H1 (cell line): ENCODE measurements at regions not wholly inside any gene's neighbourhood (a gene's known extent, or its start where the extent isn't known, plus 50 kb on each side); places are given as distances from the start of the nearest gene placed in this dataset.

Source experiments
- CTCF ChIA-PET: fragments of 300-600 bp; sonication (Branson Sonifier 250); formaldehyde crosslinking; loops from one replicate; lab custom pipeline; 2021; ENCODE audit not compliant: partially characterized antibody; lab: Charles Lee
- POLR2A ChIA-PET: fragments of 300-600 bp; sonication (Branson Sonifier 250); formaldehyde crosslinking; loops from one replicate; lab custom pipeline; 2021; ENCODE audit warnings: inconsistent platforms; ENCODE audit not compliant: partially characterized antibody; lab: Charles Lee
- DNase-seq, 2 experiments: peaks; one replicate each; pipeline versions ENCODE4 v3.0.0 to v3.0.0-alpha.2; 2010 to 2022; ENCODE audit warnings: low spot score in 2 of 2, low read depth in 1 of 2, mixed read lengths in 1 of 2
- FAIRE-seq: peaks from 2 replicates; lab custom pipeline; 2011; peaks lifted over from hg19 to GRCh38; lab: Jason Lieb, UNC
- H2AFZ ChIP-seq: 2 replicates; pipeline ENCODE4 v1.8.1; 2012; ENCODE audit warnings: low read length, inconsistent platforms
- H2AK5ac ChIP-seq: 2 replicates; pipeline ENCODE4 v1.6.1; 2013; ENCODE audit warnings: low read depth, low read length
- H2BK120ac ChIP-seq: replicated peaks from 2 replicates; pipeline ENCODE3; 2013; ENCODE audit warnings: low read depth, low read length, inconsistent platforms
- H2BK12ac ChIP-seq: 2 replicates; pipeline ENCODE4 v1.6.1; 2013; ENCODE audit warnings: low read depth, low read length
- H2BK15ac ChIP-seq: 2 replicates; pipeline ENCODE4 v1.6.1; 2013; ENCODE audit warnings: low read length
- H2BK20ac ChIP-seq: 2 replicates; pipeline ENCODE4 v1.6.1; 2013; ENCODE audit warnings: low read length
- H2BK5ac ChIP-seq: 2 replicates; pipeline ENCODE4 v1.6.1; 2013; ENCODE audit warnings: low read depth, low read length
- H3K14ac ChIP-seq: 2 replicates; pipeline ENCODE4 v1.6.1; 2013; ENCODE audit warnings: inconsistent platforms; ENCODE audit not compliant: insufficient read length
- H3K18ac ChIP-seq: 2 replicates; pipeline ENCODE4 v1.6.1; 2013; ENCODE audit warnings: low read length; ENCODE audit errors: extremely low read depth
- H3K23ac ChIP-seq: 2 replicates; pipeline ENCODE4 v1.6.1; 2013; ENCODE audit warnings: inconsistent platforms; ENCODE audit not compliant: insufficient read length
- H3K23me2 ChIP-seq: 2 replicates; pipeline ENCODE4 v1.6.1; 2013; ENCODE audit warnings: low read depth, low read length
- H3K27ac ChIP-seq: 2 replicates; pipeline ENCODE4 v1.6.1; 2011; ENCODE audit warnings: low read depth, low read length, inconsistent platforms
- H3K27me3 ChIP-seq, 4 experiments: replicated peaks in 1 of 4; 1 replicate in 1 of 4; 2 replicates in 3 of 4; pipeline versions ENCODE4 v1.6.1 to v1.8.1; 2011 to 2013; ENCODE audit warnings: low read length in 3 of 4, mild to moderate bottlenecking in 3 of 4, inconsistent platforms in 2 of 4, mixed read lengths in 2 of 4, moderate library complexity in 1 of 4; ENCODE audit not compliant: control insufficient read depth in 3 of 4, insufficient read depth in 3 of 4; ENCODE audit errors: extremely low read depth in 1 of 4
- H3K36me3 ChIP-seq, 4 experiments: 2 replicates each; pipeline versions ENCODE4 v1.6.1 to v1.8.1; 2011 to 2013; ENCODE audit warnings: mild to moderate bottlenecking in 4 of 4, low read length in 3 of 4, moderate library complexity in 2 of 4, control low read depth in 1 of 4, inconsistent platforms in 1 of 4; ENCODE audit not compliant: insufficient read depth in 4 of 4, control insufficient read depth in 2 of 4
- H3K4ac ChIP-seq: replicated peaks from 2 replicates; pipeline ENCODE3; 2013; ENCODE audit warnings: low read length, low read depth, mixed read lengths, inconsistent platforms; ENCODE audit not compliant: insufficient read length
- H3K4me1 ChIP-seq, 4 experiments: replicated peaks in 1 of 4; 1 replicate in 1 of 4; 2 replicates in 3 of 4; pipeline versions ENCODE4 v1.6.1 to v1.8.1; 2011 to 2013; ENCODE audit warnings: low read length in 3 of 4, inconsistent platforms in 2 of 4, mixed read lengths in 1 of 4; ENCODE audit not compliant: insufficient read depth in 4 of 4, control insufficient read depth in 3 of 4
- H3K4me2 ChIP-seq, 2 experiments: 2 replicates each; pipeline versions ENCODE4 v1.6.1 to v1.8.1; 2011 to 2013; ENCODE audit warnings: low read depth in 2 of 2, low read length in 2 of 2, control low read depth in 1 of 2, inconsistent platforms in 1 of 2, mild to moderate bottlenecking in 1 of 2; ENCODE audit not compliant: insufficient read depth in 1 of 2
- H3K4me3 ChIP-seq, 4 experiments: fragments of 200-600, 300-600 bp in 1 of 4; sonication (generic), shearing (Covaris generic), sonication (Bioruptor Twin) in 1 of 4; 2 replicates each; pipeline versions ENCODE4 v1.5.1 to v1.8.1; 2011 to 2016; ENCODE audit warnings: low read length in 4 of 4, low read depth in 3 of 4, control low read depth in 2 of 4, inconsistent platforms in 2 of 4, mild to moderate bottlenecking in 2 of 4, mixed read lengths in 1 of 4, moderate library complexity in 1 of 4; ENCODE audit not compliant: insufficient read depth in 2 of 4; ENCODE audit errors: extremely low read depth in 1 of 4
- H3K56ac ChIP-seq: replicated peaks from 2 replicates; pipeline ENCODE3; 2013; ENCODE audit warnings: low read depth, mild to moderate bottlenecking, mixed read lengths, low read length, inconsistent platforms; ENCODE audit not compliant: insufficient read length
- H3K79me1 ChIP-seq: 2 replicates; pipeline ENCODE4 v1.6.1; 2013; ENCODE audit warnings: low read depth, low read length, control low read depth
- H3K79me2 ChIP-seq, 2 experiments: 2 replicates each; pipeline versions ENCODE4 v1.6.1 to v1.8.1; 2012 to 2013; ENCODE audit warnings: low read length in 2 of 2, mild to moderate bottlenecking in 2 of 2, inconsistent platforms in 1 of 2; ENCODE audit not compliant: insufficient read depth in 2 of 2, control insufficient read depth in 1 of 2
- H3K9ac ChIP-seq, 4 experiments: replicated peaks in 1 of 4; 1 replicate in 1 of 4; 2 replicates in 3 of 4; pipeline versions ENCODE4 v1.6.1 to v1.8.1; 2011 to 2013; ENCODE audit warnings: low read depth in 3 of 4, low read length in 3 of 4, control low read depth in 2 of 4, mild to moderate bottlenecking in 2 of 4, moderate library complexity in 2 of 4, inconsistent platforms in 1 of 4; ENCODE audit errors: extremely low read depth in 1 of 4
- H3K9me3 ChIP-seq, 2 experiments: 2 replicates each; pipeline versions ENCODE4 v1.6.1 to v1.8.1; 2012 to 2013; ENCODE audit warnings: mild to moderate bottlenecking in 2 of 2, moderate library complexity in 2 of 2, control low read depth in 1 of 2, inconsistent platforms in 1 of 2, low read depth in 1 of 2, low read length in 1 of 2, mixed read lengths in 1 of 2; ENCODE audit not compliant: insufficient read depth in 2 of 2
- H4K20me1 ChIP-seq, 2 experiments: replicated peaks in 1 of 2; 2 replicates each; pipeline versions ENCODE3 to v1.8.1; 2011 to 2013; ENCODE audit warnings: inconsistent platforms in 2 of 2, low read length in 2 of 2, mild to moderate bottlenecking in 1 of 2; ENCODE audit not compliant: insufficient read depth in 2 of 2, control insufficient read depth in 1 of 2
- H4K5ac ChIP-seq: 2 replicates; pipeline ENCODE4 v1.6.1; 2013; ENCODE audit warnings: low read length, low read depth, mixed read lengths, inconsistent platforms; ENCODE audit not compliant: insufficient read length
- H4K8ac ChIP-seq: 2 replicates; pipeline ENCODE4 v1.8.0; 2013; ENCODE audit warnings: mild to moderate bottlenecking, moderate library complexity, low read length, inconsistent platforms; ENCODE audit not compliant: insufficient read depth; ENCODE audit errors: extremely low read depth
- H4K91ac ChIP-seq: replicated peaks from 2 replicates; pipeline ENCODE3; 2013; ENCODE audit warnings: low read length, mixed read lengths, inconsistent platforms; ENCODE audit not compliant: insufficient read length
- BACH1 ChIP-seq: IDR thresholded peaks from 2 replicates; pipeline ENCODE4 v1.6.1; 2012; ENCODE audit warnings: low read length, improper control_type of control experiment
- CHD1 ChIP-seq: IDR thresholded peaks from 2 replicates; pipeline ENCODE4 v1.6.1; 2012; ENCODE audit warnings: low read depth, low read length, improper control_type of control experiment
- CTBP2 ChIP-seq: IDR thresholded peaks from 2 replicates; pipeline ENCODE4 v1.7.0; 2011; ENCODE audit warnings: borderline replicate concordance, mild to moderate bottlenecking, moderate library complexity, mixed read lengths, low read length; ENCODE audit not compliant: insufficient read depth, insufficient read length
- E2F6 ChIP-seq: IDR thresholded peaks from 2 replicates; pipeline ENCODE4 v1.6.1; 2012; ENCODE audit warnings: inconsistent platforms
- MAFK ChIP-seq: IDR thresholded peaks from 2 replicates; pipeline ENCODE4 v1.6.1; 2012; ENCODE audit warnings: low read depth, mild to moderate bottlenecking, improper control_type of control experiment, low read length
- NANOG ChIP-seq: IDR thresholded peaks from 2 replicates; pipeline ENCODE4 v1.6.1; 2011; ENCODE audit warnings: low read length, low read depth, mild to moderate bottlenecking, inconsistent platforms; ENCODE audit not compliant: insufficient read depth, poor library complexity, severe bottlenecking
- PHF8 ChIP-seq: fragments of 200-600 bp; sonication (generic); conservative IDR thresholded peaks from 2 replicates; pipeline ENCODE4 v1.7.1; 2012; ENCODE audit warnings: low read depth, mild to moderate bottlenecking, inconsistent platforms, low read length, moderate library complexity
- RNF2 ChIP-seq: fragments of 200-900, 300-1000 bp; sonication (generic); IDR thresholded peaks from 2 replicates; pipeline ENCODE4 v1.7.1; 2016; ENCODE audit warnings: borderline replicate concordance, low read depth, mild to moderate bottlenecking, antibody characterized with exemption, low read length; ENCODE audit not compliant: poor library complexity, severe bottlenecking; ENCODE audit errors: missing control alignments
- TAF7 ChIP-seq: optimal IDR thresholded peaks from 2 replicates; pipeline ENCODE3; 2011; ENCODE audit warnings: low read depth, mild to moderate bottlenecking, inconsistent platforms, low read length, moderate library complexity, borderline replicate concordance
- TCF12 ChIP-seq: IDR thresholded peaks from 2 replicates; pipeline ENCODE4 v1.6.1; 2011; ENCODE audit warnings: low read depth, mild to moderate bottlenecking, low read length
- WGBS, 2 experiments: shearing (Covaris generic) in 1 of 2; methylation state at CpG; one replicate each; pipeline versions ENCODE4 v1.1.6 to v1.1.7; 2013 to 2015; ENCODE audit warnings: low lambda C conversion rate in 2 of 2, mixed read lengths in 2 of 2, inconsistent platforms in 1 of 2, low coverage in 1 of 2, missing lambda C conversion rate in 1 of 2; ENCODE audit not compliant: insufficient replicate concordance in 2 of 2, insufficient coverage in 1 of 2, insufficient read length in 1 of 2; ENCODE audit errors: extremely low coverage in 1 of 2, missing lambda C conversion rate in 1 of 2; 5-methylcytosine and 5-hydroxymethylcytosine counted together

- no peaks in the 10 kb centered on the region for H3K79me1 ChIP-seq
- H3K79me2 ChIP-seq: no peaks in the 10 kb centered on the region
- no peak for FAIRE-seq
- DNase-seq: no peak
- H2BK5ac ChIP-seq: no peak overlapping the region
- H3K9ac ChIP-seq: no peak overlapping the region
- H2AFZ ChIP-seq: no peak overlapping the region
- no peak overlapping the region for H2BK20ac ChIP-seq
- no peak overlapping the region for H3K23ac ChIP-seq
- H3K36me3 ChIP-seq: no peaks in the 10 kb centered on the region
- H4K5ac ChIP-seq: no peak overlapping the region
- no peaks in the 10 kb centered on the region; a peak in 1 of 7 replicates for H3K27me3 ChIP-seq
- H2BK15ac ChIP-seq: peak overlapping the region; percentile 25; the same call in 1 of the 2 replicates
- no peak overlapping the region for H4K8ac ChIP-seq
- peaks cover 0 to 6% (median 0%) of the 10 kb centered on the region in 4 experiments; a peak in 2 of 7 replicates for H3K4me1 ChIP-seq
- no peak overlapping the region for H3K4me2 ChIP-seq
- H2AK5ac ChIP-seq: no peak overlapping the region
- TF ChIP-seq MAFK: no peak
- TF ChIP-seq BACH1: no peak
- no peak for TF ChIP-seq RNF2
- TF ChIP-seq TCF12: no peak
- no peak for TF ChIP-seq NANOG
- TF ChIP-seq TAF7: no peak
- no peak for TF ChIP-seq E2F6
- TF ChIP-seq CHD1: no peak
- no peak for TF ChIP-seq PHF8
- TF ChIP-seq CTBP2: no peak
- TF ChIP-seq, all 59 proteins: peak for 0
- Histone ChIP-seq H3K56ac (no peak overlapping the region), H3K14ac (no peak overlapping the region), H3K4ac (no peak overlapping the region), H2BK12ac (no peak overlapping the region), H3K4me3 (no peak overlapping the region), H4K20me1 (no peaks in the 10 kb centered on the region), H3K23me2 (peaks cover 9% of the 10 kb centered on the region; the same call in 1 of the 2 replicates), H3K27ac (no peak overlapping the region), H4K91ac (no peak overlapping the region), H2BK120ac (no peak overlapping the region), H3K9me3 (no peaks in the 10 kb centered on the region), H3K18ac (no peak overlapping the region)
- CTCF ChIA-PET: interaction anchor here (0.7 to 1.1 kb wide), 3 partner anchors 9 to 168 kb away, joined by 3 to 4 read pairs (median 3); no protein-coding TSS in a partner anchor
- WGBS, 2 experiments: 96% methylated on average over 5 of the region's 7 CpGs; no CpG with 5 or more reads in 1 of the 2 experiments
- POLR2A ChIA-PET: no interaction called here
These were observed 91.7 kb upstream of the ADRA2C start for GRCh38 chr4:3674479-3674851.
